WTC11 (cell line): ENCODE measurements at regions not wholly inside any gene's neighbourhood (a gene's known extent, or its start where the extent isn't known, plus 50 kb on each side); places are given as distances from the start of the nearest gene placed in this dataset.

Source experiments
- ATAC-seq: fragments of 200-7000 bp; cut with Tn5 transposase; 2 replicates; pipeline ENCODE4 v1.10.0; 2021; ENCODE audit warnings: mild to moderate bottlenecking, moderate library complexity
- CTCF ChIA-PET: fragments of 300-600 bp; sonication (Branson Sonifier 250); formaldehyde crosslinking; loops from one replicate; lab custom pipeline; 2021; ENCODE audit warnings: antibody characterized with exemption; lab: Charles Lee
- POLR2A ChIA-PET: fragments of 350-600 bp; sonication (Branson Sonifier 250); formaldehyde crosslinking; loops from one replicate; lab custom pipeline; 2021; ENCODE audit warnings: antibody characterized with exemption; lab: Charles Lee
- DNase-seq: peaks from one replicate; pipeline ENCODE4 v3.0.0; 2021; ENCODE audit warnings: low spot score
- H3K27ac Mint-ChIP-seq: 2 replicates; pipeline ENCODE4 v1.8.0; 2021; ENCODE audit warnings: mixed read lengths
- H3K27me3 Mint-ChIP-seq: 2 replicates; pipeline ENCODE4 v1.8.0; 2021; ENCODE audit warnings: low read depth, mild to moderate bottlenecking, moderate library complexity, mixed read lengths
- H3K36me3 Mint-ChIP-seq: 2 replicates; pipeline ENCODE4 v1.8.0; 2021; ENCODE audit warnings: mixed read lengths
- H3K4me1 Mint-ChIP-seq: 2 replicates; pipeline ENCODE4 v1.8.0; 2022; ENCODE audit warnings: mixed read lengths
- H3K4me3 Mint-ChIP-seq: 2 replicates; pipeline ENCODE4 v1.8.0; 2021; ENCODE audit warnings: mild to moderate bottlenecking, moderate library complexity, mixed read lengths
- H3K9me3 Mint-ChIP-seq: 2 replicates; pipeline ENCODE4 v1.8.0; 2021; ENCODE audit warnings: mixed read lengths
- CTCF ChIP-seq: fragments of 200-600 bp; IDR thresholded peaks from 2 replicates; pipeline ENCODE4 v1.8.0; 2022; ENCODE audit warnings: antibody characterized with exemption
- ESRRA ChIP-seq: sonication (generic); formaldehyde crosslinking; IDR thresholded peaks from 2 replicates; pipeline ENCODE4 v1.8.1; 2022; ENCODE audit warnings: mild to moderate bottlenecking, missing genetic modification reagents, borderline replicate concordance
- FOXP1 ChIP-seq: sonication (generic); formaldehyde crosslinking; IDR thresholded peaks from 2 replicates; pipeline ENCODE4 v1.8.0; 2022; ENCODE audit warnings: missing genetic modification reagents, mild to moderate bottlenecking, moderate library complexity, borderline replicate concordance
- GTF2I ChIP-seq: fragments of 250-450 bp; sonication (Bioruptor Pico); conservative IDR thresholded peaks from 2 replicates; pipeline ENCODE4 v1.4.0; 2021; ENCODE audit warnings: mild to moderate bottlenecking
- JUN ChIP-seq: sonication (generic); formaldehyde crosslinking; IDR thresholded peaks from 2 replicates; pipeline ENCODE4 v1.8.0; 2023; ENCODE audit warnings: mild to moderate bottlenecking, missing genetic modification reagents
- KAT7 ChIP-seq: sonication (generic); formaldehyde crosslinking; IDR thresholded peaks from 2 replicates; pipeline ENCODE4 v1.8.1; 2023; ENCODE audit warnings: missing genetic modification reagents, mild to moderate bottlenecking, borderline replicate concordance
- PREB ChIP-seq: sonication (generic); formaldehyde crosslinking; IDR thresholded peaks from 2 replicates; pipeline ENCODE4 v1.8.1; 2022; ENCODE audit warnings: mild to moderate bottlenecking, missing genetic modification reagents, moderate library complexity, borderline replicate concordance
- RELA ChIP-seq: sonication (generic); formaldehyde crosslinking; IDR thresholded peaks from 2 replicates; pipeline ENCODE4 v1.8.1; 2022; ENCODE audit warnings: missing genetic modification reagents, mild to moderate bottlenecking, borderline replicate concordance
- TEAD1 ChIP-seq: sonication (generic); formaldehyde crosslinking; IDR thresholded peaks from 2 replicates; pipeline ENCODE4 v1.8.0; 2022; ENCODE audit warnings: mild to moderate bottlenecking, missing genetic modification reagents
- USF1 ChIP-seq: sonication (generic); formaldehyde crosslinking; IDR thresholded peaks from 2 replicates; pipeline ENCODE4 v1.8.0; 2022; ENCODE audit warnings: mild to moderate bottlenecking, missing genetic modification reagents
- ZMAT4 ChIP-seq: fragments of 250-450 bp; sonication (Bioruptor Pico); IDR thresholded peaks from 2 replicates; pipeline ENCODE4 v1.9.0; 2021; ENCODE audit warnings: mild to moderate bottlenecking
- ZNF219 ChIP-seq: sonication (generic); formaldehyde crosslinking; IDR thresholded peaks from 2 replicates; pipeline ENCODE4 v1.8.0; 2023; ENCODE audit warnings: missing genetic modification reagents, mild to moderate bottlenecking, borderline replicate concordance
- TF ChIP-seq, protein P1 (sequence below): sonication (generic); formaldehyde crosslinking; IDR thresholded peaks from 2 replicates; pipeline ENCODE4 v1.8.1; 2022; ENCODE audit warnings: low read depth, mild to moderate bottlenecking, moderate library complexity, missing genetic modification reagents, borderline replicate concordance
- TF ChIP-seq, protein P2 (sequence below): sonication (generic); formaldehyde crosslinking; IDR thresholded peaks from 2 replicates; pipeline ENCODE4 v1.8.0; 2023; ENCODE audit warnings: missing genetic modification reagents
- TF ChIP-seq, protein P3 (sequence below): sonication (generic); formaldehyde crosslinking; IDR thresholded peaks from 2 replicates; pipeline ENCODE4 v1.8.0; 2022; ENCODE audit warnings: mild to moderate bottlenecking, missing genetic modification reagents

- TF ChIP-seq, protein P1, sequence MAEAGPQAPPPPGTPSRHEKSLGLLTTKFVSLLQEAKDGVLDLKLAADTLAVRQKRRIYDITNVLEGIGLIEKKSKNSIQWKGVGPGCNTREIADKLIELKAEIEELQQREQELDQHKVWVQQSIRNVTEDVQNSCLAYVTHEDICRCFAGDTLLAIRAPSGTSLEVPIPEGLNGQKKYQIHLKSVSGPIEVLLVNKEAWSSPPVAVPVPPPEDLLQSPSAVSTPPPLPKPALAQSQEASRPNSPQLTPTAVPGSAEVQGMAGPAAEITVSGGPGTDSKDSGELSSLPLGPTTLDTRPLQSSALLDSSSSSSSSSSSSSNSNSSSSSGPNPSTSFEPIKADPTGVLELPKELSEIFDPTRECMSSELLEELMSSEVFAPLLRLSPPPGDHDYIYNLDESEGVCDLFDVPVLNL (CRISPR knock-in tag) = no peak
- TF ChIP-seq CTCF (no peak), KAT7 (CRISPR knock-in tag) (no peak), TEAD1 (CRISPR knock-in tag) (no peak)
These were observed 913.5 kb downstream of the MRPL39 start (continued) for GRCh38 chr21:24693779-24694178.

DNA sequence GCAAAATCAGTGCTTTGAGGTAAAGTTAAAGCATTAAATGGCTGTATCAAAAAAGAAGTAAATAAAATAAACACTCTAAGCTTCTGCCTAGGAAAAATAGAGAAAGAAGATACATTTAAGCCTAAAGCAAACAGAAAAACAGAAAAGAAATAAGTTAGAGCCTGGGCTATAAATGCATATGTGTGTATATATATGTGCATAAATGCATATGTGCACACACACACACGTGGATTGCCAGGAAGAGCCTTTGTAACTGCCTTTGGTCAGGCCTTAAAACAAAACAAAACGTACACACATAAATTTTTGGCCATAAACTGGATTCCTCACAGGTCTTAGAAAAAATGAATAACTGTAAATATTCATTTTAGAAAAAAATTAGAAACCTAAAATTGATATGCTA, 925.8 kb downstream of the MRPL39 start:
- H3K4me1 Mint-ChIP-seq = no peaks in the 10 kb centered on the region
- TF ChIP-seq JUN (no peak), ZMAT4 (CRISPR knock-in tag) (no peak)
- TF ChIP-seq, protein P2, sequence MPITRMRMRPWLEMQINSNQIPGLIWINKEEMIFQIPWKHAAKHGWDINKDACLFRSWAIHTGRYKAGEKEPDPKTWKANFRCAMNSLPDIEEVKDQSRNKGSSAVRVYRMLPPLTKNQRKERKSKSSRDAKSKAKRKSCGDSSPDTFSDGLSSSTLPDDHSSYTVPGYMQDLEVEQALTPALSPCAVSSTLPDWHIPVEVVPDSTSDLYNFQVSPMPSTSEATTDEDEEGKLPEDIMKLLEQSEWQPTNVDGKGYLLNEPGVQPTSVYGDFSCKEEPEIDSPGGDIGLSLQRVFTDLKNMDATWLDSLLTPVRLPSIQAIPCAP (CRISPR knock-in tag) = no peak
- TF ChIP-seq, all 79 proteins: peak for 0
- Mint-ChIP-seq H3K27ac (no peak overlapping the region), H3K27me3 (no peaks in the 10 kb centered on the region; the same call in none of the 2 replicates), H3K4me3 (no peak overlapping the region), H3K36me3 (peaks cover 12% of the 10 kb centered on the region; the same call in 1 of the 2 replicates), H3K9me3 (peaks cover 35% of the 10 kb centered on the region)
- CTCF ChIA-PET = no interaction called here
- ATAC-seq (no peak), DNase-seq (no peak)
- POLR2A ChIA-PET = no interaction called here

DNA sequence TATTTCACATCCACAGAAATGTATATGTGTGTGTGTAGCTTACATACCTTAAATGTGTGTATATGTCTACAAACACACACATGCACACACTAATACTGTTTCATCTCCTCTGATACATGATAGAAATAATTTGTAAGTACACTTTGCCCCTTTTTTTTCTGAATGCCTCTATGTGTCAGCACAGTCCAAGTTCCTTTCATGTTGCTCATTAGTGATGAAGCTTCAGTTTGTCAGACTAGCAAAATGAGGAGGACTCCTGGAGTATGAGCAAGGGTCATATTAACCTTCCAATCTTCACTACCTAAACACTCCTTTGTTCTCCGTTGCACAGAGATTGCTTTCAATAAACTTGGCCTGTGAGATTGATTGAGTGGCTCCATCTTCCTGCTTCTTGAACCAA, 935.4 kb downstream of the MRPL39 start:
- DNase-seq (no peak), ATAC-seq (no peak)
- H3K4me3 Mint-ChIP-seq = no peak overlapping the region
- H3K36me3 Mint-ChIP-seq = peaks cover 11% of the 10 kb centered on the region
- H3K4me1 Mint-ChIP-seq = no peaks in the 10 kb centered on the region
- H3K9me3 Mint-ChIP-seq = peaks cover 38% of the 10 kb centered on the region
- H3K27me3 Mint-ChIP-seq = no peaks in the 10 kb centered on the region
- TF ChIP-seq PREB (CRISPR knock-in tag) (no peak), GTF2I (no peak), ZNF219 (no peak), FOXP1 (CRISPR knock-in tag) (no peak), ESRRA (CRISPR knock-in tag) (no peak), USF1 (CRISPR knock-in tag) (no peak), RELA (CRISPR knock-in tag) (no peak)
- TF ChIP-seq, protein P2 (CRISPR knock-in tag) = no peak
- TF ChIP-seq, protein P3, sequence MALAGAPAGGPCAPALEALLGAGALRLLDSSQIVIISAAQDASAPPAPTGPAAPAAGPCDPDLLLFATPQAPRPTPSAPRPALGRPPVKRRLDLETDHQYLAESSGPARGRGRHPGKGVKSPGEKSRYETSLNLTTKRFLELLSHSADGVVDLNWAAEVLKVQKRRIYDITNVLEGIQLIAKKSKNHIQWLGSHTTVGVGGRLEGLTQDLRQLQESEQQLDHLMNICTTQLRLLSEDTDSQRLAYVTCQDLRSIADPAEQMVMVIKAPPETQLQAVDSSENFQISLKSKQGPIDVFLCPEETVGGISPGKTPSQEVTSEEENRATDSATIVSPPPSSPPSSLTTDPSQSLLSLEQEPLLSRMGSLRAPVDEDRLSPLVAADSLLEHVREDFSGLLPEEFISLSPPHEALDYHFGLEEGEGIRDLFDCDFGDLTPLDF (CRISPR knock-in tag) = no peak
- H3K27ac Mint-ChIP-seq = no peak overlapping the region
- ChIA-PET POLR2A (no interaction called here), CTCF (no interaction called here)
